ENCODE measurements at regions not wholly inside any gene's neighbourhood (a gene's known extent, or its start where the extent isn't known, plus 50 kb on each side); places are given as distances from the start of the nearest gene placed in this dataset.

DNA sequence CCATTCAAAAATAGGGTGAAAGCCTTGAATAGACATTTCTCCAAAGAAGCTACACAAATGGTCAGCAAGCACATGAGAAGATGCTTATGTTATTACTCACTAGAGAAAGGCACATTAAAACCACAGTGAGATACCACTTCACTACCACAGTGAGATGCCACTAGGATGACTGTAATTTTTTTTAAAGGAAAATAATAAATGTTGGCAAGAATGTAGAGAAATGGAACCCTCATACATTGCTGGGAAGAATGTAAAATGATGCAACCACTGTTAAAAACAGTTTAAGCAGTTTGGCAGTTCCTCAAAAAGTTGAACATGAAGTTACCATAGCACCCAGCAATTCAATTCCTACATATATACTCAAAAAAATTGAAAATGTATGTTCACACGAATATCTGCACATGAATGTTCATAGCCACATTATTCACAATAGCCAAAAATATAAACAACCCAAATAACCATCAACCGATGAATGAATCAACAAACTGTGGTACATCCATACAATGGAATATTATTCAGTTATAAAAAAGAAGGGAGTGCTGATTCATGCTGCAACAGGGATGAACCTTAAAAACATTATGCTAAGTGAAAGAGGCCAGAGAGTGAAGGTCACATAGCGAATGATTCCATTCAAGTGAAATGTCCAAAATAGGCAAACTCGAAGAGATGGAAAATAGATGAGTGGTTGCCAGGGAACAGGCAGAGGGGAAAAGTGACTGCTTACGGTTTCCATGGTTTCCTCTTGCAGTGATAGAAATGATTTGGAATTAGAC lies 156.2 kb upstream of the NDUFV2 start:
- H3K36me3 Mint-ChIP-seq (ENCODE audit: low read depth), result no peaks in the 10 kb centered on the region

DNA sequence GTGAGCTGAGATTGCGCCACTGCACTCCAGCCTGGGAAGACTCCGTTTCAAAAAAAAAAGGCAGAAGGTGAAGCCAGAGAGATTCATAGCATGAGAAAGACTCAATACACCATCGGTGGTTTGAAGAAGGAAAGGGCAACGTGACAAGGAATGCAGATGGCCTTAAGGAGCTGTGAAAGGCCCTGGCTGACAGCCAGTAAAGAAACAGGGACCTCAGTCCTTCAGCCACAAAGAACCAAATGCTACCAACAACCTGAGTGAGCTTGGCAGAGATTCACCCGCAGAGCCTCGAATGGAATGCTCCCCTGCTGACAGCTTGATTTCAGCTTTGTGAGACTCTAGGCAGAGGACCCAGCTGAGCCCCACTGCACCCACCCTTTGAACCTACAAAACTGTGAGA lies 154.9 kb upstream of the NDUFV2 start:
- ATAC-seq, result no peak
- Mint-ChIP-seq H3K9me3 (peaks cover 3% of the 10 kb centered on the region), H3K4me1 (peaks cover 10% of the 10 kb centered on the region), H3K27me3 (no peaks in the 10 kb centered on the region), H3K27ac (no peak overlapping the region), H3K36me3 (ENCODE audit: low read depth) (no peaks in the 10 kb centered on the region), H3K4me3 (no peak overlapping the region)
- DNase-seq, result no peak

More for the DNA sequence above, 156.2 kb upstream of the NDUFV2 start:
- Mint-ChIP-seq H3K4me3 (no peak overlapping the region), H3K4me1 (peaks cover 3% of the 10 kb centered on the region), H3K9me3 (peaks cover 3% of the 10 kb centered on the region), H3K27me3 (no peaks in the 10 kb centered on the region), H3K27ac (no peak overlapping the region)
- DNase-seq (no peak), ATAC-seq (no peak)

DNA sequence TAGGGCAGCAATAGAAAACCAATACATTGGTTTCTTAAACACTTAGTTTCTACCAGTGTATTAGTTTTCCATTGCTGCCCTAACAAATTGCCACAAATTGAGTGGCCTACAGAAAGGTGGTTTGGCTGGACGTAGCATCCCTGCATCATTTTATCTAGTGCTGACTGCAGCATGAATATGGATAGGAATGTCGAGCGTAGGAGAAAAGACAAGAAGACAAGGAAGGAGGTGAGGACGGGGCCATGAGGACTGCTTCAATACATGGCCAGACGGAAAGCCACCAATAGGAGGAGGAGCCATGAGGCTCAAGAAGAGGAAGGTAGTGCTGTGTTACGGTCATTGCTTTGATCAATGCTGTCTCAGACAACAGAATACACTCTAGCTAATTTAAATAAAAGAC lies 154.5 kb upstream of the NDUFV2 start:
- H3K9me3 Mint-ChIP-seq, result peaks cover 3% of the 10 kb centered on the region

DNA sequence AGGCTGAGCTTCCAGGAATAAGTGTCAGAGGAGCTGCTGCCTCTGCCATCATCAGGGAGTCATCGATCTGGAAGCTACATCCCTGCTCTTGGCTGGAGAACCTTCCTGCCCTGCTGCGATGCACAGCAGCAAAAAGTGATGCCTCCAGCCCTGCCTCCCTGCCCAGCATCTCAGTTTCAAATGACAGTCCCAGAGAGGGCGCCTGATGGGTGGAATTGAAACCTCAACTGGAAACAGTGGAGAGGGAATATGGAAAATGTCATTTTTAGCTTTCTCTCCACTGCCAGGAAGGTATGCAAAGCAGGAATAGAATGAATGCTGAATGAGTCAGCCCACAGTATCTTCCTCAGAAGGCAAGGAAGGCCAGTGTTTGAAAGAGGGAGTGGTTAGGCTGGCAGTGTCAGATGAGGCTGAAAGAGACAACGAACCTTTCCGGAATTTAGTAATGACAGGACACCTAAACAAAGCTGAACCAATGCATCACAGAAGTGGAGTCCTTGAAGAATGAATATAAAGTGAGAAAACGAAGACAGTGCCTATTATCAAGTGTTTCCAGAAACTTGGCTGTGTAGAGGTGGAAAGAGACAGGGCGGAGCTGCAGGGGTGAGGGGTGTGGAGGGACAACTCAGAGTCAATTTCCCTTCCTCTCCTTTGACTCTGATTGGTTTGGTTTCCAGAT lies 153.9 kb upstream of the NDUFV2 start:
- DNase-seq (no peak), ATAC-seq (no peak)
- Mint-ChIP-seq H3K4me3 (no peak overlapping the region), H3K36me3 (ENCODE audit: low read depth) (no peaks in the 10 kb centered on the region), H3K27me3 (no peaks in the 10 kb centered on the region), H3K27ac (no peak overlapping the region), H3K9me3 (peaks cover 3% of the 10 kb centered on the region), H3K4me1 (peaks cover 10% of the 10 kb centered on the region)

More for the DNA sequence above, 154.5 kb upstream of the NDUFV2 start:
- Mint-ChIP-seq H3K4me3 (no peak overlapping the region), H3K27me3 (no peaks in the 10 kb centered on the region), H3K36me3 (ENCODE audit: low read depth) (no peaks in the 10 kb centered on the region), H3K27ac (no peak overlapping the region), H3K4me1 (peaks cover 10% of the 10 kb centered on the region)
- no peak for ATAC-seq
- DNase-seq, result no peak

GRCh38 chr18:8949206-8949605 lies 153.3 kb upstream of the NDUFV2 start:
- DNase-seq (no peak), ATAC-seq (no peak)
- no peaks in the 10 kb centered on the region for H3K36me3 Mint-ChIP-seq (ENCODE audit: low read depth)
- H3K4me3 Mint-ChIP-seq, result no peak overlapping the region
- no peaks in the 10 kb centered on the region for H3K27me3 Mint-ChIP-seq
- H3K27ac Mint-ChIP-seq, result no peak overlapping the region
- peaks cover 3% of the 10 kb centered on the region for H3K9me3 Mint-ChIP-seq
- H3K4me1 Mint-ChIP-seq, result peaks cover 10% of the 10 kb centered on the region

GRCh38 chr18:8951491-8951890 lies 151.0 kb upstream of the NDUFV2 start:
- no peaks in the 10 kb centered on the region for H3K27me3 Mint-ChIP-seq
- H3K4me3 Mint-ChIP-seq, result no peak overlapping the region
- peaks cover 10% of the 10 kb centered on the region for H3K4me1 Mint-ChIP-seq
- no peak overlapping the region for H3K27ac Mint-ChIP-seq
- peaks cover under 1% of the 10 kb centered on the region for H3K9me3 Mint-ChIP-seq
- H3K36me3 Mint-ChIP-seq (ENCODE audit: low read depth), result no peaks in the 10 kb centered on the region
- DNase-seq, result no peak
- ATAC-seq, result no peak

DNA sequence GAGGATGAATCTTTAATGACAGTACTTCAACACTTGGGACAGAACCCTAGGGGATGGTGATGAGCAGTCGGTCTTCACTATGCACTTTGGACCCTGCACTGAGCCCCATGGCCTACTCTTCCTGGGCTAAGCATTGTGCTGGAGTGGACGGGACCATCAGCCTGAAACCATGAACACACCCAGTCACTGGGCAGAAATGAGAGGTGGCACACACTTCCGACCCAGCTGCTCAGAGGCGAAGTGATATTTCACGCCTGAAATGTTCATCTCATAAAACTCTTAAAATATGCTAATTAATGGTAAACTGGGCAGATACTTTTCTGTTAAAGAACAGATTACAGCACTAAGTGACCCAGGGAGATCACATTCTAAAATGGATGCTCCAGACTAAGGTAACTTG lies 150.3 kb upstream of the NDUFV2 start:
- ATAC-seq (no peak), DNase-seq (no peak)
- Mint-ChIP-seq H3K27me3 (no peaks in the 10 kb centered on the region), H3K9me3 (no peaks in the 10 kb centered on the region), H3K4me1 (peaks cover 10% of the 10 kb centered on the region), H3K4me3 (no peak overlapping the region), H3K27ac (peak overlapping the region; percentile 24), H3K36me3 (ENCODE audit: low read depth) (no peaks in the 10 kb centered on the region)

DNA sequence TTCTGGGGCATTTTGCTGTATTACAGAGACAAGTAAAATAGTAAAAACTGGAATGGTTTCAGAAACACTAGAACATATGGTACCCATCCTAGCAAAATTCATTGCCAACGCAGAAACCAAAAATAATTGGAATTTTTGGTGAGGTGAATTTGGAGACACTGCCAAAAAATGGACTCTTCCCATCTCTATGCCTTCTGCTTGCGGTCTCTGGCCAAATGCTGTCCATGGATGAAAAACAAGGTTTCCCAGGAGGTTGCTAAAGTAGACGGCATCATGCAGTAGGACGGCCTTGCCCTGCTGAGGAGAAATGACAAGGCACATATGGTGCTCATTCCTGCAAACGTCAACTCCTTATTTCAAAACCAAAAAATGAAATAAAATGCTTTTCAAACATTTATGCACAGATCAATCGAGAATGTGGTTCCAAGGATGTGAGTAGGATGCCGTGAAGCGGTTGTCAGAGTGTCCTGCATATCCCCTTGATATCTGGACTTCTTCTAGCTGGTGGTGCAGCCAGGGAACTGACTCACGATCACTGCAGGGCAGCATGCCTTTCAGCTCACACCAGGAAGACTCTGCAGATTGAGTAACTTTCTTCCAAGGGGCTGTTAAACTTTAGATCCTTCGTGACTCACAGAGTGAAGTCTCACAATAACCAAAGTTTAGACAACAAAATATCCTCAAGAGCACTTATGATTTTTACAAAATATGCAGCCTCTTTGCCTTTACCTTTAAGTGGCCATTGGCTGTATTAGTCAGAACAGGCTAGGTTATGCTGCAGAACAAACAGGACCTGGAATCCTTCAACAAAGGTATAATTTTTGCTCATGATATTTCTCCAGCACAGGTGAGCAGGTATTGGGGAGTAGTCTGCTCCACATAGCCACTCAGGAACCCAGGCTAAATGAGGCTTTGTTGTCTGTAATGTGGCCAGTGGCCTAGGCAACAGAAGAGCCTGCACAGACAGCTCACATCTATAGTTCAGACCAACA lies 149.4 kb upstream of the NDUFV2 start:
- DNase-seq (no peak), ATAC-seq (no peak)
- Mint-ChIP-seq H3K4me3 (no peak overlapping the region), H3K36me3 (ENCODE audit: low read depth) (no peaks in the 10 kb centered on the region), H3K4me1 (peaks cover 10% of the 10 kb centered on the region), H3K27ac (no peak overlapping the region), H3K9me3 (no peaks in the 10 kb centered on the region), H3K27me3 (no peaks in the 10 kb centered on the region)

DNA sequence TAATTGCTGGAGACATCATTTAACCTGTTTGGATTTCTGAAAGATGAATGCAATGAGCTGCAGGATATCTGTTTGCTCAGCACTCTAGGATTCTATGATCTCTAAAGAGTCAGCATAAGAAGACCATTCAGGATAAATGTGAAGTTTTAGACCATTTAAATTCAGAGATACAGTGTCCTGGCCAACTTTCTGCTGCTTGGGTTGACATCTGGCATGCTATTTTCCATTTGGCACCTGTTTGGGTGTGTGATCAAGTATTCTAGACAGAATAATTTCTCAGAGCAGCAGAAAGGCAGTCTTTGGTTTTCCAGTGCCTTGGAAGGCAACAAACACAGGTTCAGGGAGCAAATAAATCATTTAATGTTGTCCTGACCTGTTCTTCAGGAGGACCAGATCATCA lies 144.8 kb upstream of the NDUFV2 start:
- Mint-ChIP-seq H3K4me3 (no peak overlapping the region), H3K4me1 (no peaks in the 10 kb centered on the region), H3K9me3 (no peaks in the 10 kb centered on the region), H3K27me3 (no peaks in the 10 kb centered on the region), H3K27ac (no peak overlapping the region), H3K36me3 (ENCODE audit: low read depth) (no peaks in the 10 kb centered on the region)
- ATAC-seq (no peak), DNase-seq (no peak)

GRCh38 chr18:8958660-8959059 lies 143.8 kb upstream of the NDUFV2 start:
- H3K36me3 Mint-ChIP-seq (ENCODE audit: low read depth), result no peaks in the 10 kb centered on the region
- H3K4me1 Mint-ChIP-seq, result no peaks in the 10 kb centered on the region
- no peaks in the 10 kb centered on the region for H3K27me3 Mint-ChIP-seq
- no peaks in the 10 kb centered on the region for H3K9me3 Mint-ChIP-seq
- no peak for DNase-seq
- no peak for ATAC-seq
- H3K27ac Mint-ChIP-seq, result no peak overlapping the region
- no peak overlapping the region for H3K4me3 Mint-ChIP-seq

- H3K4me3 Mint-ChIP-seq, result no peak overlapping the region
- H3K27ac Mint-ChIP-seq, result no peak overlapping the region
- H3K36me3 Mint-ChIP-seq (ENCODE audit: low read depth), result no peaks in the 10 kb centered on the region
- ATAC-seq, result no peak
- no peaks in the 10 kb centered on the region for H3K4me1 Mint-ChIP-seq
- no peaks in the 10 kb centered on the region for H3K27me3 Mint-ChIP-seq
- DNase-seq, result no peak
- no peaks in the 10 kb centered on the region for H3K9me3 Mint-ChIP-seq
Observed at GRCh38 chr18:8959551-8960135, 142.9 kb upstream of the NDUFV2 start.

- H3K36me3 Mint-ChIP-seq (ENCODE audit: low read depth), result no peaks in the 10 kb centered on the region
- H3K27ac Mint-ChIP-seq, result no peak overlapping the region
- no peak overlapping the region for H3K4me3 Mint-ChIP-seq
- ATAC-seq (no peak), DNase-seq (no peak)
- H3K9me3 Mint-ChIP-seq, result no peaks in the 10 kb centered on the region
- H3K4me1 Mint-ChIP-seq, result no peaks in the 10 kb centered on the region
- no peaks in the 10 kb centered on the region for H3K27me3 Mint-ChIP-seq
Observed at GRCh38 chr18:8960740-8961657, 141.5 kb upstream of the NDUFV2 start.

DNA sequence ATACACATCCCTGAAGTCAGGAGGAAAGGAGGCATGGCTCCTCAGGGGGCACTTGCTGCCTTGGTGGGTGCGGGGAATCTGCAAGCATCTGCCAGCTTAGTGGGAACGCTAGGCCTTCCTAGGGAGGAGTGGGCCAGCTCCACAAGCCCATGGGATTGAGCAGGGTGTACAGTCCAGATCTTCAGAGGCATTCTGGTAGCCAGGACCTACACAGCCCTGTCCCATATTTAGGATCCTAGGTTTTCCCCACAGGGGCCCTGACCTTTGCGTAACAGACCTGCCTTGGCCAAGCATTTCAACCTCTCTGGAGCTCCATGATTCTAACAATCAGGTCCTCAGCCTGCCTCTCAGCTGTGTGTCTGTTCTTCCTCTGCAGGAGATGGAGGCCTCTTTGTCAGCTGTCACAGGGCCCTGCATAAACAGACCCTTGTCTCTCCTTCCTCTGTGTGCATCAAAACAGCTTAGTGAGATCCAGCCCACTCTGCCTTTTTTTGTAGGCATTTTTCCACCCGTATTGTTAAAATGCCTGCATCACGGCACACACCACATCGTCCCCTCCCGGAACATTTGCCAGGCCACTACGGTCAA lies 140.2 kb upstream of the NDUFV2 start:
- Mint-ChIP-seq H3K9me3 (no peaks in the 10 kb centered on the region), H3K4me3 (no peak overlapping the region), H3K36me3 (ENCODE audit: low read depth) (no peaks in the 10 kb centered on the region), H3K4me1 (no peaks in the 10 kb centered on the region), H3K27me3 (no peaks in the 10 kb centered on the region), H3K27ac (no peak overlapping the region)
- DNase-seq, result no peak
- no peak for ATAC-seq

Data from activated naive CD8-positive, alpha-beta T cell treated with anti-CD3 and anti-CD28 coated beads, Interleukin-2, amount 50 U/mL, for 24 hours (primary cell).